Vagina (tissue), 2 donors: ENCODE measurements at regions not wholly inside any gene's neighbourhood (a gene's known extent, or its start where the extent isn't known, plus 50 kb on each side); places are given as distances from the start of the nearest gene placed in this dataset.

Source experiments
- POLR2A ChIP-seq, 2 donors: fragments of 450-650 bp; IDR thresholded peaks; one replicate each; pipeline ENCODE4 v1.6.1; 2017; ENCODE audit warnings: antibody characterized with exemption in 2 of 2, mild to moderate bottlenecking in 2 of 2, moderate library complexity in 2 of 2
- TF ChIP-seq, protein P1 (sequence below), 3 experiments: fragments of 450-650 bp in 2 of 3; fragments of 200-600 bp in 1 of 3; sonication (generic) in 1 of 3; IDR thresholded peaks; one replicate each; pipeline ENCODE4 v1.5.1; 2017 to 2019; ENCODE audit warnings: antibody characterized with exemption in 3 of 3, mild to moderate bottlenecking in 2 of 3, moderate library complexity in 2 of 3

DNA sequence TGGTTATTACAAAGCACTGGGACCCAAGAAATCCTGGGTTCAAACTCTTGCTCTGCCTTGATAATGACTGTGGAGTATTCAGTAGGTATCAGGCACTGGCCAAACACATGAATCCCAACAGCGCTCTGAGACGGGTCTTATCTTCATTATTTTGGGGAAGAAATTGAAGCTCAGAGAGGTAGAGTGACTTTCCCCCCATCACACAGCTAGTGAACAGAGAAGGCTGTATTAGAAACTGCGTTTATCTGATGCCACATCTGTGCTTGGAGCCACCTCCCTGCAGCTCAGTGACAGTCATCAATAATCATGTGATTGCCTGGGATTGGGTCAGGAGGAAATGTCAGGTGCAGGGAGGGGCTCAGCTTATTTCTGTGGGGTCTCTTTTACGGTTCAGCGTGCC is 225.4 kb upstream of the LHX5 start:
- no peak for TF ChIP-seq POLR2A (IDR thresholded peaks at IDR 0.05)
- TF ChIP-seq, protein P1, sequence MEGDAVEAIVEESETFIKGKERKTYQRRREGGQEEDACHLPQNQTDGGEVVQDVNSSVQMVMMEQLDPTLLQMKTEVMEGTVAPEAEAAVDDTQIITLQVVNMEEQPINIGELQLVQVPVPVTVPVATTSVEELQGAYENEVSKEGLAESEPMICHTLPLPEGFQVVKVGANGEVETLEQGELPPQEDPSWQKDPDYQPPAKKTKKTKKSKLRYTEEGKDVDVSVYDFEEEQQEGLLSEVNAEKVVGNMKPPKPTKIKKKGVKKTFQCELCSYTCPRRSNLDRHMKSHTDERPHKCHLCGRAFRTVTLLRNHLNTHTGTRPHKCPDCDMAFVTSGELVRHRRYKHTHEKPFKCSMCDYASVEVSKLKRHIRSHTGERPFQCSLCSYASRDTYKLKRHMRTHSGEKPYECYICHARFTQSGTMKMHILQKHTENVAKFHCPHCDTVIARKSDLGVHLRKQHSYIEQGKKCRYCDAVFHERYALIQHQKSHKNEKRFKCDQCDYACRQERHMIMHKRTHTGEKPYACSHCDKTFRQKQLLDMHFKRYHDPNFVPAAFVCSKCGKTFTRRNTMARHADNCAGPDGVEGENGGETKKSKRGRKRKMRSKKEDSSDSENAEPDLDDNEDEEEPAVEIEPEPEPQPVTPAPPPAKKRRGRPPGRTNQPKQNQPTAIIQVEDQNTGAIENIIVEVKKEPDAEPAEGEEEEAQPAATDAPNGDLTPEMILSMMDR (IDR thresholded peaks at IDR 0.05): no peak
